ENCODE measurements at regions not wholly inside any gene's neighbourhood (a gene's known extent, or its start where the extent isn't known, plus 50 kb on each side); places are given as distances from the start of the nearest gene placed in this dataset.

- Histone ChIP-seq H3K4me1 (no peaks in the 10 kb centered on the region), H3K27ac (no peak overlapping the region), H3K27me3 (no peaks in the 10 kb centered on the region), H3K4me3 (no peak overlapping the region), H3K9me3 (peaks cover 3% of the 10 kb centered on the region), H3K36me3 (no peaks in the 10 kb centered on the region)
- DNase-seq (ENCODE audit: low spot score in 2 of 2) = no peak
- WGBS = 92% methylated on average over 1 of the region's 1 CpG
- TF ChIP-seq EP300 (IDR thresholded peaks at IDR 0.05) = no peak
- no peak for TF ChIP-seq POLR2A (IDR thresholded peaks at IDR 0.05)
- TF ChIP-seq CTCF (IDR thresholded peaks at IDR 0.05) = no peak
- no peak for TF ChIP-seq POLR2AphosphoS5 (IDR thresholded peaks at IDR 0.05)
Measured at GRCh38 chr4:127052742-127053141, 580.0 kb upstream of the INTU start.

- no peak for DNase-seq (ENCODE audit: low spot score in 2 of 2)
- H3K9me3 ChIP-seq = peaks cover 3% of the 10 kb centered on the region
- no peak for TF ChIP-seq EP300 (IDR thresholded peaks at IDR 0.05)
- TF ChIP-seq POLR2AphosphoS5 (IDR thresholded peaks at IDR 0.05) = no peak
- no peak for TF ChIP-seq POLR2A (IDR thresholded peaks at IDR 0.05)
- no peak for TF ChIP-seq CTCF (IDR thresholded peaks at IDR 0.05)
- H3K4me3 ChIP-seq = no peak overlapping the region
- 20% methylated on average over 1 of the region's 1 CpG for WGBS
- no peaks in the 10 kb centered on the region for H3K27me3 ChIP-seq
- H3K4me1 ChIP-seq = no peaks in the 10 kb centered on the region
- no peak overlapping the region for H3K27ac ChIP-seq
- H3K36me3 ChIP-seq = no peaks in the 10 kb centered on the region
Measured at GRCh38 chr4:127055357-127055756, 577.4 kb upstream of the INTU start.

GRCh38 chr4:127069675-127070074 is 563.1 kb upstream of the INTU start:
- no peaks in the 10 kb centered on the region for H3K4me1 ChIP-seq
- H3K27ac ChIP-seq = no peak overlapping the region
- TF ChIP-seq EP300 (IDR thresholded peaks at IDR 0.05) (no peak), POLR2A (IDR thresholded peaks at IDR 0.05) (no peak), POLR2AphosphoS5 (IDR thresholded peaks at IDR 0.05) (no peak), CTCF (IDR thresholded peaks at IDR 0.05) (no peak)
- no peaks in the 10 kb centered on the region for H3K27me3 ChIP-seq
- 43% methylated on average over 1 of the region's 1 CpG for WGBS
- DNase-seq (ENCODE audit: low spot score in 2 of 2) = no peak
- no peak overlapping the region for H3K4me3 ChIP-seq
- no peaks in the 10 kb centered on the region for H3K36me3 ChIP-seq
- H3K9me3 ChIP-seq = no peaks in the 10 kb centered on the region

- Histone ChIP-seq H3K4me3 (no peak overlapping the region), H3K4me1 (no peaks in the 10 kb centered on the region), H3K27me3 (no peaks in the 10 kb centered on the region), H3K9me3 (no peaks in the 10 kb centered on the region), H3K27ac (no peak overlapping the region), H3K36me3 (no peaks in the 10 kb centered on the region)
- no peak for TF ChIP-seq POLR2A (IDR thresholded peaks at IDR 0.05)
- TF ChIP-seq EP300 (IDR thresholded peaks at IDR 0.05) = no peak
- TF ChIP-seq CTCF (IDR thresholded peaks at IDR 0.05) = no peak
- no peak for DNase-seq (ENCODE audit: low spot score in 2 of 2)
- 74% methylated on average over 1 of the region's 1 CpG for WGBS
Measured at GRCh38 chr4:127071443-127071842, 561.3 kb upstream of the INTU start.

- Histone ChIP-seq H3K27ac (no peak overlapping the region), H3K36me3 (no peaks in the 10 kb centered on the region), H3K4me3 (no peak overlapping the region), H3K4me1 (no peaks in the 10 kb centered on the region), H3K9me3 (no peaks in the 10 kb centered on the region), H3K27me3 (no peaks in the 10 kb centered on the region)
- TF ChIP-seq POLR2AphosphoS5 (IDR thresholded peaks at IDR 0.05) (no peak), EP300 (IDR thresholded peaks at IDR 0.05) (no peak), CTCF (IDR thresholded peaks at IDR 0.05) (no peak), POLR2A (IDR thresholded peaks at IDR 0.05) (no peak)
- WGBS = 63% methylated on average over 5 of the region's 5 CpGs
- DNase-seq (ENCODE audit: low spot score in 2 of 2) = no peak
Measured at GRCh38 chr4:127080141-127080540, 552.6 kb upstream of the INTU start.

Data from suprapubic skin (tissue), 4 donors.